ENCODE measurements at regions not wholly inside any gene's neighbourhood (a gene's known extent, or its start where the extent isn't known, plus 50 kb on each side); places are given as distances from the start of the nearest gene placed in this dataset.

GRCh38 chr19:22491746-22492145 lies 69.6 kb upstream of the ZNF98 start:
- TF ChIP-seq POLR2A (IDR thresholded peaks at IDR 0.05) (no peak), CTCF (IDR thresholded peaks at IDR 0.05) (no peak)

Measured in stomach (tissue), 4 donors.